Lung (tissue), 11 donors: ENCODE measurements at regions not wholly inside any gene's neighbourhood (a gene's known extent, or its start where the extent isn't known, plus 50 kb on each side); places are given as distances from the start of the nearest gene placed in this dataset.

Source experiments
- ATAC-seq: fragments of 200-7000 bp; cut with Tn5 transposase; one replicate; pipeline ENCODE4 v1.9.1; 2020; ENCODE audit warnings: moderate number of reproducible peaks; ENCODE audit not compliant: insufficient read depth, low FRiP score
- DNase-seq, 3 donors: peaks; one replicate each; pipeline ENCODE4 v3.0.0-alpha.2; 2013 to 2017
- H3K27ac ChIP-seq, 2 donors: one replicate each; pipeline ENCODE4 v1.5.1; 2013; ENCODE audit warnings: mild to moderate bottlenecking in 2 of 2, moderate library complexity in 2 of 2, control low read depth in 1 of 2, inconsistent platforms in 1 of 2, low read depth in 1 of 2, low read length in 1 of 2
- H3K27me3 ChIP-seq, 3 donors: one replicate each; pipeline ENCODE4 v1.5.1; 2013; ENCODE audit warnings: low read length in 2 of 3; ENCODE audit not compliant: control insufficient read depth in 3 of 3, insufficient read depth in 3 of 3
- H3K36me3 ChIP-seq, 4 donors: one replicate each; pipeline ENCODE4 v1.5.1; 2013; ENCODE audit warnings: low read length in 4 of 4, mild to moderate bottlenecking in 1 of 4, moderate library complexity in 1 of 4; ENCODE audit not compliant: control insufficient read depth in 4 of 4, insufficient read depth in 4 of 4
- H3K4me1 ChIP-seq, 5 donors: one replicate each; pipeline ENCODE4 v1.5.1; 2013; ENCODE audit warnings: low read length in 5 of 5, mild to moderate bottlenecking in 2 of 5, moderate library complexity in 1 of 5; ENCODE audit not compliant: control insufficient read depth in 5 of 5, insufficient read depth in 5 of 5
- H3K4me3 ChIP-seq: one replicate; pipeline ENCODE4 v1.5.1; 2013; ENCODE audit warnings: mild to moderate bottlenecking, control low read depth, moderate library complexity
- H3K9ac ChIP-seq, 2 donors: one replicate each; pipeline ENCODE4 v1.5.1; 2013; ENCODE audit warnings: low read length in 2 of 2, control low read depth in 1 of 2; ENCODE audit not compliant: insufficient read depth in 1 of 2
- H3K9me3 ChIP-seq, 4 donors: one replicate each; pipeline ENCODE4 v1.5.1; 2013; ENCODE audit warnings: low read length in 3 of 4, mild to moderate bottlenecking in 1 of 4, moderate library complexity in 1 of 4; ENCODE audit not compliant: control insufficient read depth in 4 of 4, insufficient read depth in 3 of 4
- WGBS, 2 donors: extraction: QIAGEN DNeasy Blood & Tissue Kit; methylation state at CpG; one replicate each; pipeline ENCODE4 v1.1.7; 2013; 5-methylcytosine and 5-hydroxymethylcytosine counted together
- TF ChIP-seq, protein P1 (sequence below): IDR thresholded peaks from 2 replicates; pipeline ENCODE4 v1.5.1; 2012; ENCODE audit warnings: mild to moderate bottlenecking; ENCODE audit errors: control extremely low read depth, extremely low read depth
- donor health status: control.
- donor health status: control.
- donor health status: Bipolar disorder and iron deficiency.
- donor health status: healthy.
- donor health status: DM: yes; HTN: yes; CAD: no.

- H3K9me3 ChIP-seq = peaks cover 0 to 8% (median 0%) of the 10 kb centered on the region in 4 donors
- ATAC-seq (no peak), DNase-seq (no peak)
- H3K4me1 ChIP-seq = no peaks in the 10 kb centered on the region
- H3K27me3 ChIP-seq = no peaks in the 10 kb centered on the region
- H3K36me3 ChIP-seq = no peaks in the 10 kb centered on the region
- H3K4me3 ChIP-seq = no peak overlapping the region
- no peak overlapping the region for H3K9ac ChIP-seq
- WGBS, 2 donors = 84 to 86% methylated on average over 2 of the region's 2 CpGs
- H3K27ac ChIP-seq = no peak overlapping the region
- TF ChIP-seq, protein P1, sequence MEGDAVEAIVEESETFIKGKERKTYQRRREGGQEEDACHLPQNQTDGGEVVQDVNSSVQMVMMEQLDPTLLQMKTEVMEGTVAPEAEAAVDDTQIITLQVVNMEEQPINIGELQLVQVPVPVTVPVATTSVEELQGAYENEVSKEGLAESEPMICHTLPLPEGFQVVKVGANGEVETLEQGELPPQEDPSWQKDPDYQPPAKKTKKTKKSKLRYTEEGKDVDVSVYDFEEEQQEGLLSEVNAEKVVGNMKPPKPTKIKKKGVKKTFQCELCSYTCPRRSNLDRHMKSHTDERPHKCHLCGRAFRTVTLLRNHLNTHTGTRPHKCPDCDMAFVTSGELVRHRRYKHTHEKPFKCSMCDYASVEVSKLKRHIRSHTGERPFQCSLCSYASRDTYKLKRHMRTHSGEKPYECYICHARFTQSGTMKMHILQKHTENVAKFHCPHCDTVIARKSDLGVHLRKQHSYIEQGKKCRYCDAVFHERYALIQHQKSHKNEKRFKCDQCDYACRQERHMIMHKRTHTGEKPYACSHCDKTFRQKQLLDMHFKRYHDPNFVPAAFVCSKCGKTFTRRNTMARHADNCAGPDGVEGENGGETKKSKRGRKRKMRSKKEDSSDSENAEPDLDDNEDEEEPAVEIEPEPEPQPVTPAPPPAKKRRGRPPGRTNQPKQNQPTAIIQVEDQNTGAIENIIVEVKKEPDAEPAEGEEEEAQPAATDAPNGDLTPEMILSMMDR = no peak
Observed at GRCh38 chr4:59380841-59381366, 1819.2 kb upstream of the ADGRL3 start.

DNA sequence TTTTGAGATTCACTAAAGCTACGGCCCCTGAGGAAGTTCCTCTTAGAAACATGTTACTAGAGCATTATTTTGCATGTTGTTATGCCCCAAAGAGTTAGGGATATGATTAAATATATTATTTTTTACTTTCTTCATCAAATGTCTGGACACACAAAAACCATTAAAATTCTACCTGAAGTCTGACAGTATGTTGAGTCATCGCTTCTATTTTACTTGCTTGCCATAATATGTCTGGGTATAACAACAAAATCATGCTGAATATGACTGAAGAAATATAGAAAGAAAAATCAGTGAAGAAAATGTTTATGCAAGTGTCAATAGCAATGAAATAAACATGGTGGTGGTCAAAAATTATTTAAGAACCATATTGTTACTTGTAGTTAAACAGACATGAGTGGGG lies 1818.5 kb upstream of the ADGRL3 start:
- ATAC-seq (no peak), DNase-seq (no peak)
- Histone ChIP-seq H3K4me1 (no peaks in the 10 kb centered on the region), H3K9me3 (peaks cover 0 to 8% (median 0%) of the 10 kb centered on the region in 4 donors), H3K27me3 (no peaks in the 10 kb centered on the region), H3K27ac (no peak overlapping the region), H3K9ac (no peak overlapping the region), H3K36me3 (no peaks in the 10 kb centered on the region), H3K4me3 (no peak overlapping the region)
- TF ChIP-seq, protein P1 = no peak
- WGBS, 2 donors = 78 to 81% methylated on average over 2 of the region's 2 CpGs

DNA sequence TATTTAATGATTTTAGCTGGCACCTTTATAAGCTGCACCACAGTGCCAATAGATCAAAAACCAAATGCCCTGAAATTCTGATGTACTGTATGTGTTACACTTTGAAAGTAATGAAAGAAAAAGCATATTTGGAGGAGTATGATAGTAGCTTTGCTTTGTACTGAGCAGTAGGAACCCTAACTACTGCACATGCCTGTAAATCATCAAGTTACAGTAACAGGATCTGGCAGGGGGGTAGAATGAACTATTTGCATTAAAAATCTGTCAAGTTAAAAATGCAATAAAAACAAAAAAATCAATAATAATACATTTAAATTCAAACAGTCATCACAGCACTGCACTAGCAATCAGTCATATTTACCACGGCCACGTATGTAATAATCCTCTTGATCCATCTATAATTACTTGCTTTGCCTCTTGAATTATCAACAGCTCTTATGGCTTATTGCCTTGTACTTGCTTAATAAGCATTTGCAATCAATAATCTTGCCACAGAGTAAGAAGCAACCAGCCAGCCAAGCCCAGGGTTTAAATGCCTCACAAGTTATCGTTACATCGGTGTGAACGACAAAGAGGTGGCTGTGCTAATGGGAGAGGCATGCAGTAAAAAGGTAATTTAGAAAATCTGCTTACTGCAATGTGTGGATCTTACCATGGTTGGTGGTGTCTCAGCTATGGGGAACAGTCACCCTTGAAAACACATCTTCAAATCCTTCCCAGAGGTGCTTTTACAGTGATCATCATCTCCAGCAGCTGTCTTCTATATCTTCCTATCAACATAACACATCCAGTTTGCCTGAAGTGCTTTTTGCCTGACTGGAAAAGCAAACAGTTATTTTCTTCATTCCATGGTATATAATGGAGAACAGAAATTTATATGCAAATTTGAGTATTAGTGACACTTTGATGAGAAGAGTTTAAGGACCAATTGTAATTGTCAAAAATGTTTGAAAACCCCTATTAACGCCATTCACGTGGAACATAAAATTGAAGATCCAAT lies 1812.1 kb upstream of the ADGRL3 start:
- no peak for ATAC-seq

More for the DNA sequence above, 1812.1 kb upstream of the ADGRL3 start:
- H3K27ac ChIP-seq = no peak overlapping the region
- 85 to 90% methylated on average over 7 of the region's 7 CpGs for WGBS, 2 donors
- no peaks in the 10 kb centered on the region for H3K36me3 ChIP-seq
- no peaks in the 10 kb centered on the region for H3K4me1 ChIP-seq
- TF ChIP-seq, protein P1 = no peak
- H3K9me3 ChIP-seq = peaks cover 0 to 2% (median 0%) of the 10 kb centered on the region in 4 donors
- H3K4me3 ChIP-seq = no peak overlapping the region
- no peak for DNase-seq
- no peak overlapping the region for H3K9ac ChIP-seq
- H3K27me3 ChIP-seq = no peaks in the 10 kb centered on the region
